ENCODE measurements at regions not wholly inside any gene's neighbourhood (a gene's known extent, or its start where the extent isn't known, plus 50 kb on each side); places are given as distances from the start of the nearest gene placed in this dataset.

GRCh38 chr14:26339381-26339780, 258.5 kb downstream of the NOVA1 start:
- no peak overlapping the region for H3K4me3 ChIP-seq
- FAIRE-seq: no peak
- TF ChIP-seq GATA3 (IDR thresholded peaks at IDR 0.05; ENCODE audit: borderline replicate concordance): no peak
- no peak for DNase-seq (ENCODE audit: low read depth in 1 of 2, low spot score in 1 of 2)
- ChIA-PET POLR2A (no interaction called here), CTCF (no interaction called here)
- H3K9me3 ChIP-seq: no peaks in the 10 kb centered on the region
- H3K4me2 ChIP-seq: no peak overlapping the region
- no peaks in the 10 kb centered on the region for H3K4me1 ChIP-seq
- ATAC-seq: no peak
- H3K27ac ChIP-seq: no peak overlapping the region
- WGBS (ENCODE audit: missing lambda C conversion rate): 45% methylated on average over 2 of the region's 2 CpGs

DNA sequence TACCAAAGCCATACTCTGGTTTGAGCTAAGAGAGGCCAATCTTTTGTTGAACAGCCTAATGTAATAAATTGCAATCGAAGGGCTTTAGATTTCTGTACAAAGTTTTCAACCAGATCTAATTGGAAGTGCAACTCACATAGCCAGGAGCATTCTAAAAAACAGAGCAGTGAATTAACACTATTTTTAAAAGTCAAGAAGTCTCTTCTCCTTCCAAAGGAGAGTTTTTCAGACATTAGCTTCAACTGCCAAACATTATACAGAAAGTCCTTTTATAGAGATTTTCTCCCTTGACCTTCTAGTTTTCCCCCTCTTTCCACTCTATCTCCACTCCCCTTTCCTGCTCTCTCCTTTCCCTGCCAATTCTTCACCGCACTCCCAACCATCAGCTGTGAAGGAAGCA, 259.6 kb downstream of the NOVA1 start:
- CTCF ChIA-PET: no interaction called here
- no peak overlapping the region for H3K27ac ChIP-seq
- H3K9me3 ChIP-seq: no peaks in the 10 kb centered on the region
- 20% methylated on average over 2 of the region's 2 CpGs for WGBS (ENCODE audit: missing lambda C conversion rate)
- H3K4me1 ChIP-seq: no peaks in the 10 kb centered on the region
- H3K4me3 ChIP-seq: no peak overlapping the region
- FAIRE-seq: no peak
- POLR2A ChIA-PET: no interaction called here
- DNase-seq (ENCODE audit: low read depth in 1 of 2, low spot score in 1 of 2): no peak
- H3K4me2 ChIP-seq: no peak overlapping the region
- TF ChIP-seq KDM1A (IDR thresholded peaks at IDR 0.05; ENCODE audit: low read depth) (no peak), NR3C1 (IDR thresholded peaks at IDR 0.05) (no peak), ZFP36 (IDR thresholded peaks at IDR 0.05; ENCODE audit: borderline replicate concordance, partially characterized antibody) (no peak), EP300 (IDR thresholded peaks at IDR 0.05) (no peak), PHF8 (IDR thresholded peaks at IDR 0.05; ENCODE audit: borderline replicate concordance, low read depth) (no peak), POLR2AphosphoS2 (conservative IDR thresholded peaks at IDR 0.05; ENCODE audit: low read length) (no peak), KDM5A (IDR thresholded peaks at IDR 0.05) (no peak), MAFK (IDR thresholded peaks at IDR 0.05; ENCODE audit: partially characterized antibody) (no peak), ELK1 (IDR thresholded peaks at IDR 0.05; ENCODE audit: low read depth, low read length) (no peak), CEBPB (IDR thresholded peaks at IDR 0.05) (no peak)
- TF ChIP-seq, protein P1, sequence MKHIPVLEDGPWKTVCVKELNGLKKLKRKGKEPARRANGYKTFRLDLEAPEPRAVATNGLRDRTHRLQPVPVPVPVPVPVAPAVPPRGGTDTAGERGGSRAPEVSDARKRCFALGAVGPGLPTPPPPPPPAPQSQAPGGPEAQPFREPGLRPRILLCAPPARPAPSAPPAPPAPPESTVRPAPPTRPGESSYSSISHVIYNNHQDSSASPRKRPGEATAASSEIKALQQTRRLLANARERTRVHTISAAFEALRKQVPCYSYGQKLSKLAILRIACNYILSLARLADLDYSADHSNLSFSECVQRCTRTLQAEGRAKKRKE (CRISPR knock-in tag; IDR thresholded peaks at IDR 0.05; ENCODE audit: low read depth): no peak
- TF ChIP-seq, protein P2, sequence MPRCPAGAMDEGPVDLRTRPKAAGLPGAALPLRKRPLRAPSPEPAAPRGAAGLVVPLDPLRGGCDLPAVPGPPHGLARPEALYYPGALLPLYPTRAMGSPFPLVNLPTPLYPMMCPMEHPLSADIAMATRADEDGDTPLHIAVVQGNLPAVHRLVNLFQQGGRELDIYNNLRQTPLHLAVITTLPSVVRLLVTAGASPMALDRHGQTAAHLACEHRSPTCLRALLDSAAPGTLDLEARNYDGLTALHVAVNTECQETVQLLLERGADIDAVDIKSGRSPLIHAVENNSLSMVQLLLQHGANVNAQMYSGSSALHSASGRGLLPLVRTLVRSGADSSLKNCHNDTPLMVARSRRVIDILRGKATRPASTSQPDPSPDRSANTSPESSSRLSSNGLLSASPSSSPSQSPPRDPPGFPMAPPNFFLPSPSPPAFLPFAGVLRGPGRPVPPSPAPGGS (IDR thresholded peaks at IDR 0.05): no peak
- no peak for ATAC-seq

DNA sequence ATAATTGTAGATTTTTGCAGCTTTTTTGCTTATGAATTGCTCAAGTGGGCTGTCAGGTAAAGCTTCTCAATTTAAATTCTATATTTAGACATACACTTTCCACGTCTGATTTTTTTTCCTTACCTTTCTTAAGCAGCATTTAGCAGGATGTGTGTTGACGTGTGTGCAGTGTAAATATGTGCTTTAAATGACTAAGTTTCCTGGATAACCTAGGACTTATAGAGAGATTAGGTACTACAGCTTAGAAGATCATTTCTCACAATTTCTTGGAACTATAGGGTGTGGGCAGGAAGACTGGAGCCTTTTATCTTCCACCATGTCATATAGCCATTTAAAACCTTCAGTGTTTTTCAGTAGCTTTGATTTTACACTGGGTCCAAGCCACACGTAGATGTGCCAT, 263.5 kb downstream of the NOVA1 start:
- FAIRE-seq (no peak), DNase-seq (ENCODE audit: low read depth in 1 of 2, low spot score in 1 of 2) (no peak), ATAC-seq (no peak)
- CTCF ChIA-PET: interaction anchor here (1.2 to 1.4 kb wide), 2 partner anchors 13 to 22 kb away, joined by 3 read pairs; no protein-coding TSS in a partner anchor
- TF ChIP-seq, protein P3, sequence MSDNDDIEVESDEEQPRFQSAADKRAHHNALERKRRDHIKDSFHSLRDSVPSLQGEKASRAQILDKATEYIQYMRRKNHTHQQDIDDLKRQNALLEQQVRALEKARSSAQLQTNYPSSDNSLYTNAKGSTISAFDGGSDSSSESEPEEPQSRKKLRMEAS (IDR thresholded peaks at IDR 0.05): no peak
- TF ChIP-seq RCOR1 (IDR thresholded peaks at IDR 0.05; ENCODE audit: low read depth, low read length): no peak
- no peak for TF ChIP-seq FOSL2 (IDR thresholded peaks at IDR 0.05)
- TF ChIP-seq FOSL2 (CRISPR knock-in tag; IDR thresholded peaks at IDR 0.05): no peak
- no peak for TF ChIP-seq JUN (IDR thresholded peaks at IDR 0.05)
- Histone ChIP-seq H3K27ac (no peak overlapping the region), H3K4me2 (no peak overlapping the region), H3K4me3 (no peak overlapping the region), H3K9me3 (no peaks in the 10 kb centered on the region), H3K4me1 (no peaks in the 10 kb centered on the region)
- POLR2A ChIA-PET: no interaction called here
- 27% methylated on average over 3 of the region's 3 CpGs for WGBS (ENCODE audit: missing lambda C conversion rate)

DNA sequence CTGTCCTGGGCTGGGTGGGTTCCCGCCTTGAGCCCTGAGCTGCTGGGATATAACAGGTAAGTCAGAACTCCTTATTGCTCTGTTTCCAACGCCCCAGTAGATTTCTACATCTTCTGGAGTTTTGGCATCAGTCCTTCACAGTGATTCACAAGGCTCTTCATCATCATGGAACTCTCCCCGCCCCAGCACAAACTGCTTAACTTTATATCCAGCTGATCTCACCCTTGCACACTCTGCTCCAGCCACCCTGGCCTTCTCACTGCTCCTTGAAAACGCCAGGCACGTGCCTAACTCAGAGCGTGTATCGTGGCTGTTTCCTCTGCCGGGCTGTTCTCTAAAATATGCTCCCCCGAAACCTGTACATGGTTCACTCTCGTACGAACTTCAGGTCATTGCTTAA, 264.9 kb downstream of the NOVA1 start:
- no peak overlapping the region for H3K4me3 ChIP-seq
- CTCF ChIA-PET: no interaction called here
- ATAC-seq: no peak
- POLR2A ChIA-PET: no interaction called here
- H3K4me1 ChIP-seq: no peaks in the 10 kb centered on the region
- DNase-seq (ENCODE audit: low read depth in 1 of 2, low spot score in 1 of 2): no peak
- no peak overlapping the region for H3K27ac ChIP-seq
- H3K9me3 ChIP-seq: no peaks in the 10 kb centered on the region
- WGBS (ENCODE audit: missing lambda C conversion rate): 63% methylated on average over 10 of the region's 11 CpGs
- TF ChIP-seq FOSB (CRISPR knock-in tag; IDR thresholded peaks at IDR 0.05) (no peak), MAFK (IDR thresholded peaks at IDR 0.05; ENCODE audit: partially characterized antibody) (no peak), CHD2 (IDR thresholded peaks at IDR 0.05; ENCODE audit: low read length, partially characterized antibody) (no peak), HEYL (CRISPR knock-in tag; IDR thresholded peaks at IDR 0.05) (no peak), FOSL2 (IDR thresholded peaks at IDR 0.05) (no peak), FOSL2 (CRISPR knock-in tag; IDR thresholded peaks at IDR 0.05) (no peak), POLR2A (IDR thresholded peaks at IDR 0.05; ENCODE audit: low read length) (no peak), RCOR1 (IDR thresholded peaks at IDR 0.05; ENCODE audit: low read depth, low read length) (no peak), FOXS1 (CRISPR knock-in tag; IDR thresholded peaks at IDR 0.05) (no peak), EHMT2 (IDR thresholded peaks at IDR 0.05; ENCODE audit: low read depth) (no peak)
- no peak overlapping the region for H3K4me2 ChIP-seq
- FAIRE-seq: no peak

All from A549 (cell line).